Activated CD4-positive, alpha-beta T cell treated with anti-CD3 and anti-CD28 coated beads, Interleukin-10, Interleukin-2, amounts not matched to agents 100 ng/mL and 50 ng/mL, durations not matched to agents 16 hours and 8 hours (primary cell): ENCODE measurements at regions not wholly inside any gene's neighbourhood (a gene's known extent, or its start where the extent isn't known, plus 50 kb on each side); places are given as distances from the start of the nearest gene placed in this dataset.
"Not testable (repeated sequence)": the region's sequence is repeated elsewhere in the genome, so short reads cannot be mapped to it uniquely, and the experiment has no call there.

Experiments
- DNase-seq: peaks from one replicate; pipeline ENCODE4 v3.0.0-alpha.2; 2020

DNA sequence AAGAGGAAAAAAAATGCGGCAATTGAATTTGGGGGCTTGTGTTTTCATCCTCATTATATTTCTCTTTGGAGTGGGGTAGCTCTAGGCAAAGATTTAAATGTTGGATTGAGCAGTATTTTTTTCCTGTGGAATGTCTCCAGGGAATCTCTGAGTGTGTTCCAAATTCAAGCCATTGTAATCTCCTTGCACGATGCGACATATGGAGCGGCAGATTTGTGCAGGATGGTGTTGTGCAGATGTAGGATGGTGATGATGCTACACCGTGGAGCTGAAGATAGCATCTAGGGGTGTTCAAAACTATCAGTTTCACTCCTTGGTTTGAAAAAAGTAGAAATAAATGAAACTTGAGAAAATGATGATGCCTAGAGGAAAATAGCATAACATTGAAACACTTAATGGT is 777.5 kb upstream of the EPHA7 start:
- DNase-seq: no peak

DNA sequence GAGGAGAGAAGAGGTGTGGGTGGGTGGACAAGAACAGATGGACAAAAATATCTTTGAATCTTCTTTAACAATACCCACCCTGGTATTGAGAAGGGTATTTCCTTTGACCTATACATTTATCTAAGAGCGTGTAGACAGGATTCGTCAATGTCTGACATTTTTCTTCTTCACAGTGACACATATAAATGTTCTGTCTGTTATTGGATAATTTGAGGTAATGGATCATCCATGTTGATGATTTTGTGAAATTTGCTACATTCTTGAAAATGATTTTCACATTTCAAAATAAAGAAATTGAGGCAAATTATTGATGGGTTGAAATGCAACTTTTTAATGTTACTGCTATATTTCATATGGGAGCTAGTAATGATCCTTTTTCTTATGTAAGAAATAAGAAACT is 770.7 kb upstream of the EPHA7 start:
- DNase-seq: no peak

DNA sequence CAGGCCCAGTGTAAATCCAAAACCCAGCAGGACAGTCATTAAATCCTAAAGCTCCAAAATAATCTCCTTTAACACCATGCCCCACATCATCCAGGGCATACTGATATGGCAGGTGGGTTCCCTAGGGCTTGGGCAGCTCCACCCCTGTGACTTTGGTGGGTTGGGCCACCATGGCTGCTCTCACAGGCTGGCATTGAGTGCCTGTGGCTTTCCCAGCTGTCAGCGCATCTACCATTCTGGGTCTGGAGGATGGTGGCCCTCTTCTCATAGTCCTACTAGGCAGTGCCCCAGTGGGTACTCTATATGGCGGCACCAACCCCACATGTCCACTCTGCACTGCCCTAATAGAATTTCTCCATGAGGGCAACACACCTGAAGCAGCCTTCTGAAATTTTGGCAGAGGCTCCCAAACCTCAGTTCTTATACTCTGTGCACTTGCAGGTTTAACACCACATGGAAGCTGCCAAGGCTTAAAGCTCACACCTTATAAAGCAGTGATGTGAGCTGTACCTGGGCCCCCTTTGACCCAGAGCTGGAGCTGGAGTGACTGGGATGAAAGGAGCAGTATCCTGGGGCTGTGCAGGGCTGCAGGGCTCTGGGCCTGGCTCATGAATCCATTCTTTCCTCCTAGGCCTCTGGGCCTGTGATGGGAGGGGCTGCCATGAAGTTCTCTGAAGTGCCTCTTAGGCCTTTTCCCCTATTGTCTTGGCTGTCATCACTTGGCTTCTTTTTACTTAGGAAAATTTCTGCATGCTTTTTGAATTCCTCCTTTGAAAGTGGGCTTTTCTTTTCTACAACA is 765.5 kb upstream of the EPHA7 start:
- DNase-seq: no peak

DNA sequence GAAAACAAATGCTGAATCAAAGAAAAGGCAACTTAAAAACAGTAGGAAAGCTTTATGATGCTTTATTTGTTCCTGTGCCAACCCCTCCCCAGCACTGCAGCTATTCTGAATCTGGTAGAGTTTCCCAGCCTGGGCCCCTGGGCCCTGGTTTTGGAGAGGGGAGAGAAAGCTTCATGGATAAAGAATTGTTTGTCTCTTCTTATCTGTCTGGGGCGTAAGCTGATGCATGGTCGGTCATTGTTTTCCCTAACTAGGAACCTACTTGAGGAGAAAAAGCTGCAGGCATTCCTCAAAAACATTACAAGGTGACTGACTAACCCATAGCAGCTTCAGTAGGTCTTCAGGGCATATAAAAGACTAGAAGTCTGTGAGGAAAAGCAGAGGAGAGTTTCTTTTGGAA is 758.1 kb upstream of the EPHA7 start:
- DNase-seq: no peak

DNA sequence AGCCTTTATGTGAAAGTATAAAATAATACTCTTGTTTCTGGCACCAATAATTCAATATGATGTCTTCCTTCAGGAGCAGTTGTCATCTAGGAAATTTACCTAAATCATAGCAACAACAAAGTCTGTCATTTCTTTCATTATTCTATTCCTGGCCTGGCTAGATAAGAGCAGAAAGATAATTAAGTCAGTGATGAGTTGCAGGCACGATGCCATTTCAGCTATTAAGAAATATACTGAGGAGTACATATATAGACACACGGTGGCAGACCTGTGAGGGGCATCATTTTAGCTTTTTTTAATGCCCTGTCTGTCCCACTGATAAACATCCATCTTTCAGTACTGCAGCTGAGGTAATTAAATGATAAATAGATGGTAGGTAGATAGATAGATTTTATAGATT is 756.1 kb upstream of the EPHA7 start:
- DNase-seq: no peak

DNA sequence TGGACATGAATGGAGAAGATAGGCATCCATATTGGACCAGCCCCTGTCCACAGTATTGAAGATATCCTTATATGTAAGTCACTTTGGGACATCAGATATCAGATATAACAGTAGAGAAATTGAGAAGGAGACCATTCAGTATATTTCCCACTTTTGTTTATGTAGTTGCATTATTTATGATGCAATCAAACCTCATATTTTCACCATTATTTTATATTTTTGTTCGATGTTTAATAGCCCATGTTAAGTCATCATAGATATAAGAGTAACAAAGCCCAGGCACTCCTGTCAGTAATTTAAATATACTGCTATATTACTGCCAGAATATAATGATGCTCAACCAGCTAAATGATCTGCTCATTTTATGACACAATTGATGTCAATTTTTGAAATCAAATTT is 744.5 kb upstream of the EPHA7 start:
- no peak for DNase-seq

DNA sequence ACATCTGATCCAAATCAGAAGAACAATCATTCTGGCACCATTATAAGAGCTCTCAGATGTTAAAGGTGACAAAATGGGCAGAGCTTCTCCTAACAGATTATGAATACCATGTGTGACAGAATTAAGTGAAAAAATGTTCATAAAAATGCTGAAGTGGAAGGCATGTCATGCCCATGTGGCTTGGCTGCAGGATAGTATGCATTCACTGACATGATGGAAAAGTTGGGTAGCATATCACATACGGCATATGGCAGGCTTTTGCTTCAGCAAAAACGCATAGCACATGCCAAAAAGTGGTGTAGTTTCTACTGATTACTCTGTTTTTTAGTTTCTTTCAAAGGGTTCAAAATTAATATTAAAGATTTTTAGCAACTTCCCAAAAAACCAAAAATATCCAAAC is 731.5 kb upstream of the EPHA7 start:
- DNase-seq: no peak

DNA sequence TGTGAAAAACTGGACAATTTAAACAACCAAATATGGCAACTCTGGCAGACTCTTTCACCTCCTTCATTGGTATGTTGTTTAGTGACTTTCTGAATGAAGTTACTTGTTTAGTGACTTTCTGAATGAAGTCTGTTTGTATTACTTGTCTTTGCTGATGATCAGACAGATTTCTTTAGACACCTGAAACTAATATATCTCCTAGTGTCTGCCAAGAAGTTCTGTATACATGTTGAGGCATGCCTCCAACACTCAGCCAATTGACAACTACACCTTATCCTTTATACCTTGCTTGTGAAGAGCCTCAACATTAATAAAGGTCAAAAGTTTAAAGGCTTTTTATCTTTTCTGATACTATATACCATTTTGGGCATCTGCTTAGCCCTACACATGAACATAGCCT is 725.4 kb upstream of the EPHA7 start:
- no peak for DNase-seq

DNA sequence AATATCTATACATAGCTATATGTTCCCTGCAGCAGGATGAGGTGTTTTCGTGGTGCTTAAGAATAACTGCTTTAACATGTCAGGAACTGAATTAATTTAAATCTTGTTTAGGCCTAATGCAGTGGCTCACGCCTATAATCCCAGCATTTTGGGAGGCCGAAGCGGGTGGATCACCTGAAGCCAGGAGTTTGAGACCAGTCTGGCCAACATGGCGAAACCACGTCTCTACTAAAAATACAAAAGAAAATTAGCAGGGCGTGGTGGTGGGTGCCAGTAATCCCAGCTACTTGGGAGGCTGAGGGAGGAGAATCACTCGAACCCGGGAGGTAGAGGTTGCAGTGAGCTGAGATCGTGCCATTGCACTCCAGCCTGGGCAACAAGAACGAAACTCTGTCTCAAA is 717.8 kb upstream of the EPHA7 start:
- DNase-seq: not testable (repeated sequence)

DNA sequence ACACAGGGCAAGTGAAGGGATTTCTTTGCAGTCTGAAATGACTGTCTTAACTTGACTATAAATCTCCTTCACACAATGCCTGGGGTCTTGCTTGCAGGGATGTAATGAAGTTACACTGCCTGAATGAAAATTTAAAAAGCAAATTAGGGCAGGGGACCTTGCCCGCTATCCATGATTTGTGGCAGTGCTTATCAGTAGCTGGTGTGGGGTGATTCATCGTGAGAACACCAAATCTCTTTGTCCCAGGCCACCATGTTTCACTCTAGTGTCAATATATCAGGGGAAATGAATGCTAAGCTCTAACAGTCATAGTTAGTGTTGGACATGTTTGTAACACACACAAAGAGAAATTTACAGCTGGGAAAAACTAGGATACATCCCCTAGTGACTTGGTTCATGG is 713.7 kb upstream of the EPHA7 start:
- DNase-seq: no peak

DNA sequence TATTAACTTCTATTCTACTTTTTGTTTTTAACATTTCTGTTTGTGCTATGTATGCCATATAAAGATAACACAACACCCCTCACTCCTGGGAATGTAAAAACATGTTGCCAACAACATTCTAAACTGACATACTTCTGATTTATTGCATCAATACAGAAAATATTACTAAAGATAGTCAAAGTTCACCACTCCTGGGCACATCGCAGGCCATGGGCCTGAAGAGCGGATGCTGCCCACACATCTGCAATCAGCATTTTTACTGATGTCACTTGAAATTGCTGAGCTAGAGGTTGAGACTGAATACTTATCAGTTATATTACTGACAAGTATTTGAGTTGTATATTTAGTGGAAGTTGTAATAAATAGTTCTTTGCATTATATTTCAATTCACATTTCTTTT is 711.9 kb upstream of the EPHA7 start:
- DNase-seq: no peak

DNA sequence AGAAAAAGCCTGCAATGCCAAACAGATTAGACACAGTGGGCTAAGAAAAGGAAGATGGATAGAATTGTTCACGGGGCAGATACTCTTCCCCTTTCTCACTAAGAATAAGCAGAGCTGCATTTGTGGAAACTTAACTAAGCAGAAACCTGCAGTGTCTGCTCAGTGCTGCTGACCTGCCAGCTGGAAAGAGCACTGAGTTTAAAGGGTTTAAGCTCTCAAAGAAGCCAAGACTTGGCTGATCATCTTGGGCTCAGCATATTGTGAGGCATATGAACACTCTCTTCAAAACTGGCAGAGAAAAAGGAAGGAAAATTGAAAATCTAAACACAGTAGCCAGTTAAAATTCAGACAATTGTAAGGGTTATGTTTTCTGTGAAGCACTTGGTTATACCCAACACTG is 711.1 kb upstream of the EPHA7 start:
- no peak for DNase-seq

DNA sequence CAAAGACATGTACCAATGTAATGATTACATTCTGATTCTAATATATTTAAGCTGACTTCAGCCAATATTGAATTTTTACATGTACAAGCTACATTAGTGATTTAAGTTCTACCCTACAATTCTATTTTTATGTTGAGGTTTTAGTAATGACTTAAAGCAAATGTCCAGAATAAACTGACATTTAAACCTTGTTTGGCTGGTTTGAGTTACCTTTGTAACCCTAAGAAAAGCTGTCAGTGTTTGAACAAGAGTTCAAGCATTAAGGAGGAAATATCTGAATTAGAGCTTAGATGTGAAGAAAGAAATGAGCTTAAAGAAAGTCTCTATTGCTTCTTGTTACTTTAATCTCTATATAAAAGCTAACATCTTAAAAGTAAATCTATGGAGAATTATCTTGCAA is 710.6 kb upstream of the EPHA7 start:
- DNase-seq: no peak

DNA sequence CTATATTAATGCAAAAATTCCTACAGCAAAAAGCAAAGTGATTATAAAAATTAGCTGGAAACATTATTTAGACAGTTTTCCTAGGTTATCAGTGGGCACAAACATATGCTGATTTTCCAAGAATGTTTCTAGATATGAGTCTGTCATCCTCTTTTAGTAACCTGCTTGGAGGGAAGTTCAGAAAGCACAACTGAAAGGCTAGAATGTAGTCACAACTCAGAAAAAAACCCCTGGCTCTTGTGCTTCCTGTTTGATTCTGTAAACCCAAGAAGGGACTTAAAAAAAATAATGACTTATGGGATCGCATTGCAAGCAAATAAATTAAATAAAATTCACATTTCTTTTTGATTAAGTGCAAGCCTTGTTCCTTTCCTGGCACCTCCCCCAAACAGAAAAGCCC is 708.4 kb upstream of the EPHA7 start:
- DNase-seq: no peak

DNA sequence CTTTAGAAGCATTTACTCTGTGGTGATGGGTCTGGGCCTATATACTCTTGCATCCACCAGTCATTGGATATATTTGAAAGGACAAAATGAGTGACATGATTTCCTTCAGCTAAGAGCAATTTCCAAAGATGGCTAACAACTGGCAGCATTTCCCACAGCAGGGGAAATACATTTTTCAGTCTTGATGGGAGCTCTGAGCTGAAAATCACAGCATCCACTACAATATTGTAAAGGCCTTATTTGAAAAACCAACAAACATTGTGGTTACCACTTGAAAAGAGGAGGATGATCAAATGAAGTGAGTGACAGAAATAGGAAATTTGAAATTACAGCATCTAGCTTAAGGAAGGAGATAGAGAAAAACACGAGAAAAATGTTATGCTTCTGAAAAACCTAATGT is 705.0 kb upstream of the EPHA7 start:
- no peak for DNase-seq

DNA sequence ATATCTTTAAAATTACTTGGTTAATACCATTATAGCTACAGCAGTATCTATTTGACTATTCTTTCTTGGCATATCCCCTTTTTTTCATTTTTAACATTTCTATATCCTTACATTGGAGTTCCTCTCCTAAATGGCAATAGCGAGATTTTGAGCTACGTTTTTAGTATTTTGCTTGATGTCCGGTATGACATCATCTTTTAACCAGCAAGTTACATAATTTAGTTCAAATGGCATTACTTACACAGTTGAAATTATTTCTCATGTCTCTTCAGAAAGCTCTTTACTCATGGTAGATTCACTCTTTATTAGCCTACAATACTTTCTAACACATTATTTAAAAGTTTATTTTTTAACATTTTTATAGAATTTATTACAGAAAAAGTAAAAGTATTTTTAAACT is 701.7 kb upstream of the EPHA7 start:
- no peak for DNase-seq

DNA sequence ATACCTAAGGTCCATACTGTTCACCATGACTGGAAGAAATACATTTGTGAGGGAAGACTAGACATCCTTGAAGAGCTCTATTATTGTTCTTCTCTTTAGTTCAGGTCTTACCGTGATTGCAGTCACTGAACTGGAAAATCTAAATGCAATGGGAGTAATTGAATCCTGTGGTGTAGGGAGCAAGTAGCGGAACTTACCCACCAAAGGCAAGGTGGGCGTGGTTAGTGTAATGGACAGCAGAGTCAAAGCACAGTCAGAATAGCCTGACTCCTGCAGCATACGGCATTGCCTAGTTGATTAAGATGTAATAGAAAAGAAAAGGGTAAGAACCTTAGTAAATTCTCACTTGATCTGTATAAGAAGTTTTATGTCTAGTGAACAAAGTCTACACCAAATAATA is 679.7 kb upstream of the EPHA7 start:
- DNase-seq: no peak

DNA sequence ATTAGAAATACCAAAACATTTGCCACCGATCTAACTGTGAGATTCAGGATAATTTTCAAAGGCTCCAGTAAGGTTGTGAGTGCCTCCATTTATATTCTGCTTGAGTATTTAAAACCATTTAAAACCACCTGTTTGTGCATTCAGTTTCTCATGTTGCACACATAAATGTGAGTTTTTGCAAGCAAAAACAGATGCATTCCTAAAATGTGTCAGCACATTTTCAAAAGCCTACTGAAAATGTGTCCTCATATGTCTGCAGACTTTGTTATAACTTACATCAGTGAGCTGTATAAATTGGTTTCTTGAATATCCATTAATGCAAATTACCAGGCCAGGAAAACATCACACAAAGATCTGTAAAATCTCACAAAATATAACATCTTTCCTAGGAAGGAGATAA is 676.6 kb upstream of the EPHA7 start:
- no peak for DNase-seq

DNA sequence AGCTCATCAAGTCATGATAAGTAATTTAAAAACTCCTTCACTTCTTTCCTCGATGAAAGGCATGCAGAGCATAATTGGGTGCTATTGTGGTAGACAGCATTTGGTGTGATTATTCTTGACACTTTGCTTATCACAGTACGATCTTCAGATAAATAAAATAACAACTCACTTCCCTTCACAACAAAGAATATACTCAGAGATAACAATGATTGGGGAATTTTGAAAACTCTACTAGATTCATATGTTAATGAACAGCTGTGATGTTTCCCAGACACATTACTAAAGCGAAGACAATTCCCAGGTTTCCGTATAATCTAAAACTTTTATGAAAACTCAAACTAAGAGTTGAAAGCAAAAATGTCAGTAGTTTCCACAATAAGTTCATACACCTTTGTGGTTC is 670.6 kb upstream of the EPHA7 start:
- DNase-seq: no peak

DNA sequence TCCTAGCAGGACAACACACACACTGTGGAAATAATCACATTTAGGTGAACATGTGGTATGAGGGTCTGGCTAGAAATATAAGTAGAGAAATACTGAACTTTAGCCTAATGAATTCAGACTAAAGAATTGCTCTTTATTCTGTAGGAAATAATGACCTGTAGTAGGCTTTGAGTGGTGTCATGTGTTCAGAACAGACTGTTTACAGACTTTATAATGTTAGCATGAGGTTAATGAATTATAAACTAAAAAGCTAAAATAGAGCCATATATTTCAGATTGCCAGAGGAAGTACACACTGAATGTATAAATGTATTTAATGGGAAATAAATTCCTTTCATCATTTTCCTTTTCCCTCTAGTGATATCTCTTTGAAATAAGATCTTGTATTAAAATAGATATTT is 669.5 kb upstream of the EPHA7 start:
- no peak for DNase-seq

DNA sequence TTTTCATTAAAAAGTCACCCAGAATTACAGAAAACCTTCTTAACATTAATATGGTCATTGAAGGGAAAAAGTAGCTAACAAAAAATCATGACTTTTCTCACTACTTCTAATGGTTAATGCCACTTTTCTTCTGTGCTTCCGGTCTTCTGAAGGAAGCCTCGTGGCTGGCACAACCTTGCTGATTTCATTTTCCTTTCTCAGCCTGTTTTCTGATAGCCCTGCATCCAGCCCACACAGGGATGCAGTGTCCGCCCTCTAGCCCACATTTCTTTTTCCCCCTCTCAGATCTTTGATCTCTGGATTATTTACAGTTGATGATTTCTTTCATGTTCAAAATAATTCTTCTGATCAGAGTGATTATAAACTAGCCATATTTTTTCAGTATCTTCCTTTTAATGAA is 655.4 kb upstream of the EPHA7 start:
- DNase-seq: no peak

DNA sequence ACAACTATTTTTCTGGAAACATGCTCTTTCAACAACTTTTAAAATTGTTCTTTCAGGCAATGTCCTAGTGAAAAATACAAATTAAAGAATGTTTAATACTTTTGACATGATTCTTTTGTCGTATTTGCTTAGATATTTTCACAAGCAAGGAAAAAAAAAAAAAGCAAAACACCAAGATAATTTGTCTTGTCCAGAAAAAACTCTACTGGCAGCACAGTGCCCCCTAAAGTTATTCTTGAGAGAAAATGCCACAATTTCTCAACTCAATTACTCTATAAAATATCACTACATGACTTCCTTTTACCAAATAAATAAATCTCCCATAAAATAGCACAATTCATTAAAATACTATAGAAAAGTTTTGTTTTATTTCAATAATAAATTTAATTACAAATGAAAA is 652.5 kb upstream of the EPHA7 start:
- DNase-seq: no peak

DNA sequence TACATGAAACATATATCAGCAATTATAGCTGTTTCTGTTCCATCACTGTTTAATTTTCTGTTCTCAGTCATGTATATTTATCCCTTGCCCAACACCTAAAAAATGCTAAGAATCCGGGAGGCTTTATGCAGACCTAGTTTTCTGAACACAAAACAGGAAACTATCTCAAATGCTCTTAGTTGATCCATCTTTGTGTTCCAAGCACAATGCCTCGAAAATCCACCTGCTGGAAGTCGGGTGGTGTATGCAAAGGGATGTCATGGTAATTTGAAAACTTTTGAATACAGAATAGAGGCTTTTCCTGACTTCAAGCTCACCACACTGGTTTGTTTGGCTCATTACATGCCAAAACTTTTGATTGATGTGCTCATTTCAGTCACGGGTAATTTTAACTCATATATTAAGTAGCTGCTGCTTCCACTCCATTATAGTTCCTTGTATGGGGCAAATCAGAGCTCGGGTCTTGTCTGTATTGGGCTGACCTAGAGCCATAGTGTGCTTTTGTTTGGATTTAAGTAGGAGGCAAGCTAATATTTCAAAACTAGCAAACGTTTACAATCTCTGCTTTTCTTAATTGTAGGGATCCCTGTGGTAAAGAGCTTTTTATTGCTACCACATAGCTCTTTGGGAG is 646.5 kb upstream of the EPHA7 start:
- no peak for DNase-seq

DNA sequence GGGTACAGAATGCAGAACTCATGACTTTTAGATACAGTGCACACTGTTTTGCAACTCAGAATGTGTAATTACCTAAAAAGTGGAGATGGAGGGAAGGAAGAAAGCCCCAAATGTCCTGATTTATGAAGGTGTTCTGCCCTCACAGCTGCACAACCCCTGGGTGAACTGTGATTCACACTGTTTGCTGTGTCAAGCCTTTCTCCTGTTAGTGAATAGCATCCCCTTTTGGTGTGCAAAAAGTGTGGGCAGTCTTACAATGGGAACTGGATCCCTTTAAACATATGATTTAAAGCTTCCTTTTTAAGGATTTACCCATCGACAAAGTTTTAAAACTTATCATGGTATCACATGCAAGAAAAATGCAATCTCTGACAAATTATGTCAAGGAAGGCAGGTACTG is 633.4 kb upstream of the EPHA7 start:
- DNase-seq: no peak

DNA sequence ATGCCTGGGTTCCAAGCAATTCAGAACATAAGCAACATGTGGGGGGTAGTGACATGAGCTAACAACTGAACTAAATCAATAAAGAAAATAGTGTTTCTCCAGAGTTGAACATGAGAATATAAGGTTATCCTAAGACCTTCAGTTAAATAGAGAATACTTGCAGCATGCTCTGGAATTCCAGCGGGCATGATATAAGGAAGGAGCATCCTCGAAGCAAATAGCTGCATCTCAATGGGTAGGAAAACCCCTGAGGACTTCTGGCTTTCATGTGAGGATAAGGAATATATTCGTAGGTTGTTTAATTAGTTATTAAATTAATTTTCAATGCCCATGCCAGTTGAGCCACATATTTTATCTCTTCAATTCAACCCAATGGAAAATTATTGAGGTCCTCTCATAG is 631.2 kb upstream of the EPHA7 start:
- DNase-seq: no peak
